ENCODE measurements at regions not wholly inside any gene's neighbourhood (a gene's known extent, or its start where the extent isn't known, plus 50 kb on each side); places are given as distances from the start of the nearest gene placed in this dataset.

DNA sequence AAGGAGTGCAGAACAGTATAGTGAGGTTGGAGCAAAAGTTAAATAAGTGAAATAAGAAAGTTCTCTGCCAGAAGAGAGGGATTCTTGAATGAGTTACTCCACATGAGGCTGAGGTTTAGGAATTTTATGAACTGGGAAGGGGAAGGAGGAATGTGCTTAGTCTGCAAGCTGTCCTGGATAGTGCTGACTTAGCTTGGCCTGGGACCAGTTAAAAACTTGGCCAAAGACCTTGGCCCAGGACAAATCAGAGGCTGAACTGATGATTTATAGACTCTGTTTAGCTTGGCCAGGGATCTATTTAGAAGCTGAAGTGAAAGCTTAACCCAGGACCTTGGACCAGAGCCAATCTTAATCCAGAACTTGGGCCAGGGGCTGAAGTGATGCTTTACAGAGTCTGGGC lies 244.4 kb upstream of the RBMY1B start:
- Histone ChIP-seq H3K27ac (ENCODE audit: low read depth, low read length) (no peak overlapping the region), H3K79me2 (ENCODE audit: control insufficient read depth, insufficient read depth, low read length, unreplicated experiment) (no peaks in the 10 kb centered on the region), H3K4me3 (ENCODE audit: low read depth, low read length) (no peak overlapping the region), H3K4me1 (ENCODE audit: control insufficient read depth, insufficient read depth, low read length, unreplicated experiment) (peaks cover 32% of the 10 kb centered on the region), H3K36me3 (ENCODE audit: insufficient read depth, low read length) (no peaks in the 10 kb centered on the region), H2AFZ (ENCODE audit: low read length, unreplicated experiment) (peak overlapping the region; percentile 38), H3K27me3 (ENCODE audit: insufficient read depth, low read length) (no peaks in the 10 kb centered on the region)

DNA sequence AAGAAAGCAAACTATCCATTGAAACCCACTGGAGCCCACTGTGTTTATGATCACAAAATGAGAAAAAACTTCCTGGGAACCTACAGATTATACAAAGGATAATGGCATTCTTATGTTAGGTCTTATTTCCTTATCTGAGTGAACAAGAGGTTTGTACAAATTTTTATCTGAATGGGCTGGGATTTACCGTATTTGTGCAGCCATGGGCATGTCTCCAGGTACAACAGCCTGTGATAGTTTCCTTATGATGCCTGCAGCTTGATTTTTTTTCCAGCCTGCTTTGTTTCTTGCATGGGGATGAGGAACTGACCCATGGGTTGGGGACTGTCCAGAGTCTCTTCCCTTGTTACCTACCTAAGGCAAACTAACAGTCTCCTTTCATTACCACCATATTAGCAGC lies 244.0 kb upstream of the RBMY1B start:
- Histone ChIP-seq H3K27ac (ENCODE audit: low read depth, low read length) (no peak overlapping the region), H3K4me1 (ENCODE audit: control insufficient read depth, insufficient read depth, low read length, unreplicated experiment) (peaks cover 32% of the 10 kb centered on the region), H2AFZ (ENCODE audit: low read length, unreplicated experiment) (peak overlapping the region; percentile 38), H3K36me3 (ENCODE audit: insufficient read depth, low read length) (no peaks in the 10 kb centered on the region), H3K27me3 (ENCODE audit: insufficient read depth, low read length) (no peaks in the 10 kb centered on the region), H3K79me2 (ENCODE audit: control insufficient read depth, insufficient read depth, low read length, unreplicated experiment) (no peaks in the 10 kb centered on the region), H3K4me3 (ENCODE audit: low read depth, low read length) (no peak overlapping the region)

GRCh38 chrY:21287769-21288168 lies 223.4 kb upstream of the RBMY1B start:
- Histone ChIP-seq H3K4me3 (ENCODE audit: low read depth, low read length) (no peak overlapping the region), H3K27me3 (ENCODE audit: insufficient read depth, low read length) (no peaks in the 10 kb centered on the region), H3K27ac (ENCODE audit: low read depth, low read length) (no peak overlapping the region), H3K4me1 (ENCODE audit: control insufficient read depth, insufficient read depth, low read length, unreplicated experiment) (peaks cover 7% of the 10 kb centered on the region), H3K36me3 (ENCODE audit: insufficient read depth, low read length) (no peaks in the 10 kb centered on the region), H2AFZ (ENCODE audit: low read length, unreplicated experiment) (no peak overlapping the region), H3K79me2 (ENCODE audit: control insufficient read depth, insufficient read depth, low read length, unreplicated experiment) (no peaks in the 10 kb centered on the region)

DNA sequence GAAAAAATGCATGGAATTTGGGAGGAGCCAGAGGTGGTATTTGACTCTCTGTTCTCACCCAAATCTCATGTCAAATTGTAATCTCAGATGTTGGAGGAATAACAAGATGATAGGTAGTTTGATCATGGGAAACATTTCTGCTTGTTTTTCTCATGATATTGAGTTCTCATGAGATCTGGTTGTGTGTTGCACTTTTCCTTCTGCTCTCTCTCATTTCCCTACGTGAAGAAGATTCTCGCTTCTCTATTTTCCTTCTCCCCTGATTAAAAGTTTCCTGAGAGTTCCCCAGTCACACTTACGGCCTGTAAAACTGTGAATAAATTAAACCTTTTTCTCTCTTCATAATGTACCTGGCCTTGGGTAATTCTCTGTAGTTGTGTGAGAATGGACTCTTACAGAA lies 222.2 kb upstream of the RBMY1B start:
- H3K36me3 ChIP-seq (ENCODE audit: insufficient read depth, low read length), result no peaks in the 10 kb centered on the region
- no peaks in the 10 kb centered on the region for H3K27me3 ChIP-seq (ENCODE audit: insufficient read depth, low read length)
- no peak overlapping the region for H3K4me3 ChIP-seq (ENCODE audit: low read depth, low read length)
- H2AFZ ChIP-seq (ENCODE audit: low read length, unreplicated experiment), result no peak overlapping the region
- no peak overlapping the region for H3K27ac ChIP-seq (ENCODE audit: low read depth, low read length)
- no peaks in the 10 kb centered on the region for H3K79me2 ChIP-seq (ENCODE audit: control insufficient read depth, insufficient read depth, low read length, unreplicated experiment)
- peaks cover 7% of the 10 kb centered on the region for H3K4me1 ChIP-seq (ENCODE audit: control insufficient read depth, insufficient read depth, low read length, unreplicated experiment)

GRCh38 chrY:21295206-21295605 lies 215.9 kb upstream of the RBMY1B start:
- no peak overlapping the region for H3K27ac ChIP-seq (ENCODE audit: low read depth, low read length)
- H3K79me2 ChIP-seq (ENCODE audit: control insufficient read depth, insufficient read depth, low read length, unreplicated experiment), result no peaks in the 10 kb centered on the region
- H2AFZ ChIP-seq (ENCODE audit: low read length, unreplicated experiment), result no peak overlapping the region
- no peaks in the 10 kb centered on the region for H3K4me1 ChIP-seq (ENCODE audit: control insufficient read depth, insufficient read depth, low read length, unreplicated experiment)
- no peaks in the 10 kb centered on the region for H3K36me3 ChIP-seq (ENCODE audit: insufficient read depth, low read length)
- no peak overlapping the region for H3K4me3 ChIP-seq (ENCODE audit: low read depth, low read length)
- no peaks in the 10 kb centered on the region for H3K27me3 ChIP-seq (ENCODE audit: insufficient read depth, low read length)

GRCh38 chrY:21302278-21302677 lies 208.9 kb upstream of the RBMY1B start:
- H3K36me3 ChIP-seq (ENCODE audit: insufficient read depth, low read length), result no peaks in the 10 kb centered on the region
- no peaks in the 10 kb centered on the region for H3K4me1 ChIP-seq (ENCODE audit: control insufficient read depth, insufficient read depth, low read length, unreplicated experiment)
- H3K4me3 ChIP-seq (ENCODE audit: low read depth, low read length), result no peak overlapping the region
- H3K27ac ChIP-seq (ENCODE audit: low read depth, low read length), result no peak overlapping the region
- no peaks in the 10 kb centered on the region for H3K27me3 ChIP-seq (ENCODE audit: insufficient read depth, low read length)
- no peaks in the 10 kb centered on the region for H3K79me2 ChIP-seq (ENCODE audit: control insufficient read depth, insufficient read depth, low read length, unreplicated experiment)
- H2AFZ ChIP-seq (ENCODE audit: low read length, unreplicated experiment), result no peak overlapping the region

GRCh38 chrY:21315366-21315765 lies 195.8 kb upstream of the RBMY1B start:
- Histone ChIP-seq H3K27me3 (ENCODE audit: insufficient read depth, low read length) (no peaks in the 10 kb centered on the region), H3K4me1 (ENCODE audit: control insufficient read depth, insufficient read depth, low read length, unreplicated experiment) (no peaks in the 10 kb centered on the region), H2AFZ (ENCODE audit: low read length, unreplicated experiment) (no peak overlapping the region), H3K36me3 (ENCODE audit: insufficient read depth, low read length) (no peaks in the 10 kb centered on the region), H3K4me3 (ENCODE audit: low read depth, low read length) (no peak overlapping the region), H3K79me2 (ENCODE audit: control insufficient read depth, insufficient read depth, low read length, unreplicated experiment) (no peaks in the 10 kb centered on the region), H3K27ac (ENCODE audit: low read depth, low read length) (no peak overlapping the region)

All from ACC112 (cell line).